NCI-H146 treated with DMSO at 0.1 percent for 48 hours (cell line): ENCODE measurements at regions not wholly inside any gene's neighbourhood (a gene's known extent, or its start where the extent isn't known, plus 50 kb on each side); places are given as distances from the start of the nearest gene placed in this dataset.
"Not testable (repeated sequence)": the region's sequence is repeated elsewhere in the genome, so short reads cannot be mapped to it uniquely, and the experiment has no call there.

ENCODE experiments used
- DNase-seq: peaks from one replicate; lab custom pipeline; 2025; ENCODE audit not compliant: unreplicated experiment; lab: John Stamatoyannopoulos, UW

GRCh38 chr10:46198516-46198915 lies 88.3 kb upstream of the ANTXRL start:
- no peak for DNase-seq

GRCh38 chr10:46202405-46202804 lies 84.4 kb upstream of the ANTXRL start:
- DNase-seq, result not testable (repeated sequence)

GRCh38 chr10:46204482-46205102 lies 82.2 kb upstream of the ANTXRL start:
- DNase-seq, result not testable (repeated sequence)

GRCh38 chr10:46210427-46210826 lies 76.4 kb upstream of the ANTXRL start:
- not testable (repeated sequence) for DNase-seq

- DNase-seq, result no peak
Measured at GRCh38 chr10:46215426-46215825, 71.4 kb upstream of the ANTXRL start.

GRCh38 chr10:46216003-46216634 lies 70.7 kb upstream of the ANTXRL start:
- DNase-seq, result no peak

- no peak for DNase-seq
Measured at GRCh38 chr10:46216836-46217751, 69.7 kb upstream of the ANTXRL start.

GRCh38 chr10:46217752-46218453 lies 68.9 kb upstream of the ANTXRL start:
- no peak for DNase-seq

GRCh38 chr10:46218921-46219320 lies 67.9 kb upstream of the ANTXRL start:
- DNase-seq, result no peak

- not testable (repeated sequence) for DNase-seq
Measured at GRCh38 chr10:46219431-46219990, 67.3 kb upstream of the ANTXRL start.

- DNase-seq, result no peak
Measured at GRCh38 chr10:46220187-46220586, 66.6 kb upstream of the ANTXRL start.

GRCh38 chr10:46220872-46221538 lies 65.8 kb upstream of the ANTXRL start:
- no peak for DNase-seq

GRCh38 chr10:46222364-46222935 lies 64.3 kb upstream of the ANTXRL start:
- DNase-seq, result no peak

GRCh38 chr10:46223064-46223480 lies 63.7 kb upstream of the ANTXRL start:
- DNase-seq, result no peak

- no peak for DNase-seq
Measured at GRCh38 chr10:46223626-46224413, 63.0 kb upstream of the ANTXRL start.

- DNase-seq, result no peak
Measured at GRCh38 chr10:46224414-46224682, 62.4 kb upstream of the ANTXRL start.

GRCh38 chr10:46225597-46225996 lies 61.2 kb upstream of the ANTXRL start:
- DNase-seq, result no peak

- no peak for DNase-seq
Measured at GRCh38 chr10:46226232-46226631, 60.6 kb upstream of the ANTXRL start.

- DNase-seq, result no peak
Measured at GRCh38 chr10:46226900-46227558, 59.8 kb upstream of the ANTXRL start.
